ENCODE measurements at regions not wholly inside any gene's neighbourhood (a gene's known extent, or its start where the extent isn't known, plus 50 kb on each side); places are given as distances from the start of the nearest gene placed in this dataset.

- TF ChIP-seq, protein P1, sequence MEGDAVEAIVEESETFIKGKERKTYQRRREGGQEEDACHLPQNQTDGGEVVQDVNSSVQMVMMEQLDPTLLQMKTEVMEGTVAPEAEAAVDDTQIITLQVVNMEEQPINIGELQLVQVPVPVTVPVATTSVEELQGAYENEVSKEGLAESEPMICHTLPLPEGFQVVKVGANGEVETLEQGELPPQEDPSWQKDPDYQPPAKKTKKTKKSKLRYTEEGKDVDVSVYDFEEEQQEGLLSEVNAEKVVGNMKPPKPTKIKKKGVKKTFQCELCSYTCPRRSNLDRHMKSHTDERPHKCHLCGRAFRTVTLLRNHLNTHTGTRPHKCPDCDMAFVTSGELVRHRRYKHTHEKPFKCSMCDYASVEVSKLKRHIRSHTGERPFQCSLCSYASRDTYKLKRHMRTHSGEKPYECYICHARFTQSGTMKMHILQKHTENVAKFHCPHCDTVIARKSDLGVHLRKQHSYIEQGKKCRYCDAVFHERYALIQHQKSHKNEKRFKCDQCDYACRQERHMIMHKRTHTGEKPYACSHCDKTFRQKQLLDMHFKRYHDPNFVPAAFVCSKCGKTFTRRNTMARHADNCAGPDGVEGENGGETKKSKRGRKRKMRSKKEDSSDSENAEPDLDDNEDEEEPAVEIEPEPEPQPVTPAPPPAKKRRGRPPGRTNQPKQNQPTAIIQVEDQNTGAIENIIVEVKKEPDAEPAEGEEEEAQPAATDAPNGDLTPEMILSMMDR (conservative IDR thresholded peaks at IDR 0.05; ENCODE audit: low read depth, low read length): no peak
Observed at GRCh38 chr1:168443356-168443755, 100.4 kb downstream of the XCL2 start.

DNA sequence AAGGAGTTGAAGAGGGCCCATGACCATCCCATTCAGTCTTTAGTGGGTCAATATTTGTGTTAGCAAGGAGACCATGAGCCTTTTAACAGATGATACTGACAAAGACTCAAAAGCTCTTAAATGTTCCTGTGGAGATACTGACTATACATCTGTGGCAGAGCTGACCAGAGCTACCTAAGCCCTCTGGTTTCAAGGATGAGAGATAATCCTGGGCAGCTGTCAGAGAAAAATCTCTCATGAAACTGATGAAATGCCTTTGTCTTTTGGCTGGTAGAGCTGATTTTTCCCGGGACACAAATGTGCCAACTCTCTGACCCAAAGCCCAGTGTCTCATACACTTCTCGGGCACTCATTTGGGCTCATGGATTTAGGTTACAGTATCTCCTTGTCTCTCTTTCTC is 100.9 kb downstream of the XCL2 start:
- no peak overlapping the region for H3K4me3 ChIP-seq (ENCODE audit: low read length)
- TF ChIP-seq, protein P1 (conservative IDR thresholded peaks at IDR 0.05; ENCODE audit: low read depth, low read length): no peak

More at GRCh38 chr1:168443356-168443755, 100.4 kb downstream of the XCL2 start:
- no peak overlapping the region for H3K4me3 ChIP-seq (ENCODE audit: low read length)
- no peak for DNase-seq (ENCODE audit: low read depth)

GRCh38 chr1:168441745-168442144 is 102.1 kb downstream of the XCL2 start:
- no peak overlapping the region for H3K4me3 ChIP-seq (ENCODE audit: low read length)
- TF ChIP-seq, protein P1 (conservative IDR thresholded peaks at IDR 0.05; ENCODE audit: low read depth, low read length): no peak
- DNase-seq (ENCODE audit: low read depth): no peak

More for the DNA sequence above, 100.9 kb downstream of the XCL2 start:
- no peak for DNase-seq (ENCODE audit: low read depth)

DNA sequence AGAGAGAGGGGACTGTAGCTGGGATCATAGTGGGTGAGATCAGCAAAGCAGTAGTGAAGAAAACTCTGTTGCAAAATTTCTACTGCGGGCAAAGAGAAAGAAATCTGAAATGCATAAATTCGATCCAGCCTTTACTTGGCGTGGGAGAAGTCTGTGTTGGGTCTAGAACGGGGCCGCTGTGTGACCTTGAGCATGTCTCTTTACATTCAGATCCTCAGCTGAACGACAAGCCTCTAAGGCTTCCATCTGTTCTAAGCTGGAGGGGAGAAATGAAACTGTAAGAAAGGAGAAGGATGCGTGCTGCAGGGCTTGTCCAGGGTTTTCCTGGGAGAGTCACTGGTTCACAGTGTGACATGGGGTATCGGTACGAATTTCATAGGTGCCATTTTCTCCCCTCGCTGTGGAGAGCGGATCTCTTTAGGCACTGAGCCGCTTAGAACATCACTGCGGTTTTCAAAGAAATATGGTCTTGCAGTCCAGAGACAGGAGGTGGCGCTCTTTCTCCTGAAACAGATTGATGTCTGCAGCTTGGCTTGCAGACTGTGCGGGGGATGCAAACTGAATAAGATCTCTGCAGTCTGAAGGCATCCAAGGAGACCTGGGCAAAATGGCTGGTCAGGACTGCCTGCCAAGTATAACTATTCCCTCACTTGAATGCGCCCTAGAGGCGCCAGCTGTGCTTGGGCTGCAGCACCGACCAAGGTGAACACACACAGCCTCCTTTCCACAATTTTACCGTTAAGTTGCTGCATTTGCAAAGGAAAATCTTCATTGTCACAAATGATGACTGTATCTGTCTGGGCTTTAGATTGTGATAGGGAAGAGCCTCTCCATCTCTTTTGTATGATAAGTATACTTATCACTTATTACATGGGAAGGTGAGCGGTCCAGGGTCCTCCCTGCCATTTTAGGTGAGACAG is 104.1 kb downstream of the XCL2 start:
- DNase-seq (ENCODE audit: low read depth): peak; percentile 43
- TF ChIP-seq, protein P1 (conservative IDR thresholded peaks at IDR 0.05; ENCODE audit: low read depth, low read length): peak; percentile 88
- H3K4me3 ChIP-seq (ENCODE audit: low read length): no peak overlapping the region

- no peak for DNase-seq (ENCODE audit: low read depth)
- no peak overlapping the region for H3K4me3 ChIP-seq (ENCODE audit: low read length)
- TF ChIP-seq, protein P1 (conservative IDR thresholded peaks at IDR 0.05; ENCODE audit: low read depth, low read length): no peak
Observed at GRCh38 chr1:168438626-168439025, 105.2 kb downstream of the XCL2 start.

DNA sequence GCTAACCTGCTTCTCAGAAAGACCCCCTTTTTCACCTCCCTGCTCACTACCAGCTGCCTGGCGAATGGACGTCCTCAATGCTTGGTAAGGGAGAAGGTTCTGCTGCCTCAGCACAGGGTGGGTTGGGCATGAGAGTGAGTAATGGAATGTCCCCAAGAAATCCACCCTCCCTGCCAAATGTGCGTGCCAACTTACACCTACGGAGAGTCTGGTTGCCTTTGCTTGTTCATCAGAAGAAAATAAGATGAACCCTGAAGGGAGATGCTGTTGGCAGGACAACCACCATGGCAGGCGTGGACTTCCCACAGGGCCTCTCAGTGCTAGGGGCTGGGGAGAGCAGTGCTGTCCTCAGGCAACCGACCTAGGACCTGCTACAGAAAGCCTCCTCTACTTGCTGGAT is 106.0 kb downstream of the XCL2 start:
- no peak overlapping the region for H3K4me3 ChIP-seq (ENCODE audit: low read length)
- TF ChIP-seq, protein P1 (conservative IDR thresholded peaks at IDR 0.05; ENCODE audit: low read depth, low read length): no peak
- no peak for DNase-seq (ENCODE audit: low read depth)

- no peak for DNase-seq (ENCODE audit: low read depth)
- TF ChIP-seq, protein P1 (conservative IDR thresholded peaks at IDR 0.05; ENCODE audit: low read depth, low read length): no peak
- H3K4me3 ChIP-seq (ENCODE audit: low read length): no peak overlapping the region
Observed at GRCh38 chr1:168435439-168435838, 108.4 kb downstream of the XCL2 start.
